B cell (primary cell): ENCODE measurements at regions not wholly inside any gene's neighbourhood (a gene's known extent, or its start where the extent isn't known, plus 50 kb on each side); places are given as distances from the start of the nearest gene placed in this dataset.

Experiments
- ATAC-seq: fragments of 200-7000 bp; cut with Tn5 transposase; one replicate; pipeline ENCODE4 v1.10.0; 2021; ENCODE audit warnings: low read depth, mild to moderate bottlenecking, moderate number of reproducible peaks, moderate library complexity
- CTCF ChIA-PET: fragments of 350-600 bp; sonication (Branson Sonifier 250); formaldehyde crosslinking; loops from one replicate; lab custom pipeline; 2021; ENCODE audit warnings: antibody characterized with exemption, inconsistent platforms; lab: Charles Lee
- POLR2A ChIA-PET: fragments of 350-600 bp; sonication (Branson Sonifier 250); formaldehyde crosslinking; loops from one replicate; lab custom pipeline; 2021; ENCODE audit warnings: antibody characterized with exemption; lab: Charles Lee
- DNase-seq: peaks from one replicate; pipeline ENCODE4 v3.0.0; 2013
- H2AFZ ChIP-seq: 2 replicates; pipeline ENCODE4 v1.6.1; 2012; ENCODE audit warnings: mild to moderate bottlenecking, low read depth, low read length; ENCODE audit not compliant: insufficient read depth, poor library complexity, severe bottlenecking
- H3K27ac ChIP-seq, 2 donors: 1 replicate in 1 of 2; 2 replicates in 1 of 2; pipeline ENCODE4 v1.5.1; 2012 to 2013; ENCODE audit warnings: low read length in 2 of 2, mild to moderate bottlenecking in 2 of 2, moderate library complexity in 1 of 2
- H3K27me3 ChIP-seq, 4 experiments: fragments of 200-600 bp in 1 of 4; sonication (generic) in 1 of 4; replicated peaks in 1 of 4; 1 replicate in 2 of 4; 2 replicates in 2 of 4; pipeline versions ENCODE4 v1.6.1 to v1.7.0; 2013 to 2016; ENCODE audit warnings: low read length in 3 of 4, mild to moderate bottlenecking in 2 of 4, mixed read lengths in 1 of 4, moderate library complexity in 1 of 4; ENCODE audit not compliant: insufficient read depth in 4 of 4, control insufficient read depth in 3 of 4; ENCODE audit errors: control extremely low read depth in 1 of 4
- H3K36me3 ChIP-seq, 2 experiments: replicated peaks in 1 of 2; 1 replicate in 1 of 2; 2 replicates in 1 of 2; pipeline versions ENCODE4 v1.6.1 to v1.7.1; 2013; ENCODE audit warnings: low read length in 1 of 2; ENCODE audit not compliant: insufficient read depth in 2 of 2, control insufficient read depth in 1 of 2; ENCODE audit errors: control extremely low read depth in 1 of 2, extremely low read depth in 1 of 2
- H3K4me1 ChIP-seq, 2 donors: fragments of 200-600 bp in 1 of 2; sonication (generic) in 1 of 2; 1 replicate in 1 of 2; 2 replicates in 1 of 2; pipeline versions ENCODE4 v1.5.1 to v1.6.1; 2013 to 2017; ENCODE audit warnings: low read length in 2 of 2; ENCODE audit not compliant: control insufficient read depth in 2 of 2, insufficient read depth in 2 of 2
- H3K4me2 ChIP-seq: replicated peaks from 2 replicates; pipeline ENCODE3; 2012; ENCODE audit warnings: mild to moderate bottlenecking, low read depth, low read length; ENCODE audit not compliant: poor library complexity, severe bottlenecking
- H3K4me3 ChIP-seq, 5 experiments: fragments of 200-600 bp in 1 of 5; sonication (generic) in 1 of 5; 1 replicate in 3 of 5; 2 replicates in 2 of 5; pipeline versions ENCODE4 v1.5.1 to v1.7.0; 2011 to 2016; ENCODE audit warnings: low read length in 4 of 5, mild to moderate bottlenecking in 4 of 5, low read depth in 2 of 5, control low read depth in 1 of 5, moderate library complexity in 1 of 5; ENCODE audit not compliant: insufficient read depth in 1 of 5; ENCODE audit errors: control extremely low read depth in 1 of 5, extremely low read depth in 1 of 5
- H3K79me2 ChIP-seq: fragments of 200-600 bp; sonication (generic); one replicate; pipeline ENCODE4 v1.6.0; 2016; ENCODE audit warnings: low read length; ENCODE audit not compliant: control insufficient read depth, insufficient read depth
- H3K9ac ChIP-seq: fragments of 200-600 bp; sonication (generic); 2 replicates; pipeline ENCODE4 v1.6.1; 2017; ENCODE audit warnings: mild to moderate bottlenecking, low read length, moderate library complexity
- H3K9me3 ChIP-seq, 3 donors: one replicate each; pipeline versions ENCODE4 v1.6.1 to v1.7.1; 2013; ENCODE audit warnings: low read length in 2 of 3; ENCODE audit not compliant: control insufficient read depth in 2 of 3, insufficient read depth in 1 of 3; ENCODE audit errors: control extremely low read depth in 1 of 3
- H4K20me1 ChIP-seq: 2 replicates; pipeline ENCODE4 v1.6.0; 2012; ENCODE audit warnings: mild to moderate bottlenecking, low read length; ENCODE audit not compliant: insufficient read depth, control insufficient read depth, poor library complexity, severe bottlenecking
- H3K27ac Mint-ChIP-seq: one replicate; pipeline ENCODE4 v1.8.0; 2021; ENCODE audit warnings: mixed read lengths
- H3K27me3 Mint-ChIP-seq: one replicate; pipeline ENCODE4 v1.8.0; 2021; ENCODE audit warnings: mixed read lengths
- H3K4me1 Mint-ChIP-seq: one replicate; pipeline ENCODE4 v1.8.0; 2021; ENCODE audit warnings: mixed read lengths
- H3K4me3 Mint-ChIP-seq: one replicate; pipeline ENCODE4 v1.8.0; 2021; ENCODE audit warnings: mixed read lengths
- H3K9me3 Mint-ChIP-seq: one replicate; pipeline ENCODE4 v1.8.0; 2022; ENCODE audit warnings: mixed read lengths; ENCODE audit not compliant: insufficient read depth
- CTCF ChIP-seq: fragments of 200-600 bp; IDR thresholded peaks from one replicate; pipeline ENCODE4 v1.8.0; 2022; ENCODE audit warnings: antibody characterized with exemption, mild to moderate bottlenecking
- EZH2 ChIP-seq: IDR thresholded peaks from 2 replicates; pipeline ENCODE4 v1.6.1; 2012; ENCODE audit warnings: borderline replicate concordance, low read depth, mild to moderate bottlenecking, moderate library complexity, low read length; ENCODE audit not compliant: insufficient read depth, poor library complexity, severe bottlenecking
- WGBS: methylation state at CpG from one replicate; pipeline ENCODE4 v1.1.5; 2013; ENCODE audit warnings: missing lambda C conversion rate; ENCODE audit not compliant: insufficient coverage; 5-methylcytosine and 5-hydroxymethylcytosine counted together
- intact Hi-C: fragments of 100-400 bp; cut with micrococcal nuclease; formaldehyde crosslinking; loops from one replicate; pipeline ENCODE4 v1.10.0; 2022

- Histone ChIP-seq H3K9ac (no peak overlapping the region), H2AFZ (no peak overlapping the region), H3K27me3 (no peaks in the 10 kb centered on the region), H3K36me3 (no peaks in the 10 kb centered on the region), H4K20me1 (no peaks in the 10 kb centered on the region), H3K4me2 (no peak overlapping the region), H3K4me3 (no peak overlapping the region), H3K79me2 (no peaks in the 10 kb centered on the region), H3K27ac (no peak overlapping the region), H3K9me3 (peaks cover 0 to 3% (median 0%) of the 10 kb centered on the region in 3 donors), H3K4me1 (no peaks in the 10 kb centered on the region)
- Mint-ChIP-seq H3K4me1 (no peaks in the 10 kb centered on the region), H3K9me3 (no peaks in the 10 kb centered on the region), H3K4me3 (no peak overlapping the region), H3K27me3 (no peaks in the 10 kb centered on the region), H3K27ac (no peak overlapping the region)
- ATAC-seq: no peak
- ChIA-PET CTCF (no interaction called here), POLR2A (no interaction called here)
- intact Hi-C loops: no loop called here
- no peak for DNase-seq
- 100% methylated on average over 1 of the region's 3 CpGs for WGBS
- TF ChIP-seq EZH2 (no peak), CTCF (no peak)
Measured at GRCh38 chr16:62216837-62217236, 180.6 kb upstream of the CDH8 start.

GRCh38 chr16:62213763-62214162, 177.5 kb upstream of the CDH8 start:
- CTCF ChIA-PET: no interaction called here
- peaks cover 0 to 3% (median 0%) of the 10 kb centered on the region in 3 donors for H3K9me3 ChIP-seq
- intact Hi-C loops: no loop called here
- POLR2A ChIA-PET: no interaction called here
- 84% methylated on average over 2 of the region's 2 CpGs for WGBS
- no peak overlapping the region for H3K9ac ChIP-seq
- no peaks in the 10 kb centered on the region for H3K27me3 Mint-ChIP-seq
- H3K27ac Mint-ChIP-seq: no peak overlapping the region
- H3K79me2 ChIP-seq: no peaks in the 10 kb centered on the region
- no peaks in the 10 kb centered on the region for H3K4me1 ChIP-seq
- peaks cover 2% of the 10 kb centered on the region for H3K9me3 Mint-ChIP-seq
- no peak overlapping the region for H3K4me3 Mint-ChIP-seq
- no peak for ATAC-seq
- H3K4me3 ChIP-seq: no peak overlapping the region
- TF ChIP-seq EZH2 (no peak), CTCF (no peak)
- H3K4me1 Mint-ChIP-seq: no peaks in the 10 kb centered on the region
- no peak overlapping the region for H2AFZ ChIP-seq
- H3K27ac ChIP-seq: no peak overlapping the region
- no peak overlapping the region for H3K4me2 ChIP-seq
- no peaks in the 10 kb centered on the region for H3K27me3 ChIP-seq
- H3K36me3 ChIP-seq: no peaks in the 10 kb centered on the region
- H4K20me1 ChIP-seq: no peaks in the 10 kb centered on the region
- DNase-seq: no peak
